ENCODE measurements at regions not wholly inside any gene's neighbourhood (a gene's known extent, or its start where the extent isn't known, plus 50 kb on each side); places are given as distances from the start of the nearest gene placed in this dataset.

DNA sequence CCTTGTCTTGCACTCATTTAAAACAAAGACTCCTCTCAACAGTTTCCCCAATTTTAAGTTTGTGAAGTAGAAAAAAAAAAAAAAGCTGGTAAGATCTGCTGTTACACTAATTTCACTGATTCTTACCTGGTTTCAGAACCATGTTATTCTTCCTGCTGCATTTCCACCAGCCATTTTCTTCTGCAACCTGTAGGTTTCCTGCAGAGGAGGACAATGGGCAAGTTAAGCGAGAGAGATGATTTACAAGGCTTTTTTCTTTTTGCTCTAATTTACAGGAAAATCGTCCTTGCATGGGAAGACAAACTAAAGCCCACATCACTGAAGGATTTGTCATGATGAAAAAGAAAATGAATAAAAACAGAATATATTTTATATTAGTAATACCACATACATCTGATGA, 86.0 kb upstream of the SMARCA2 start:
- TF ChIP-seq, protein P1, sequence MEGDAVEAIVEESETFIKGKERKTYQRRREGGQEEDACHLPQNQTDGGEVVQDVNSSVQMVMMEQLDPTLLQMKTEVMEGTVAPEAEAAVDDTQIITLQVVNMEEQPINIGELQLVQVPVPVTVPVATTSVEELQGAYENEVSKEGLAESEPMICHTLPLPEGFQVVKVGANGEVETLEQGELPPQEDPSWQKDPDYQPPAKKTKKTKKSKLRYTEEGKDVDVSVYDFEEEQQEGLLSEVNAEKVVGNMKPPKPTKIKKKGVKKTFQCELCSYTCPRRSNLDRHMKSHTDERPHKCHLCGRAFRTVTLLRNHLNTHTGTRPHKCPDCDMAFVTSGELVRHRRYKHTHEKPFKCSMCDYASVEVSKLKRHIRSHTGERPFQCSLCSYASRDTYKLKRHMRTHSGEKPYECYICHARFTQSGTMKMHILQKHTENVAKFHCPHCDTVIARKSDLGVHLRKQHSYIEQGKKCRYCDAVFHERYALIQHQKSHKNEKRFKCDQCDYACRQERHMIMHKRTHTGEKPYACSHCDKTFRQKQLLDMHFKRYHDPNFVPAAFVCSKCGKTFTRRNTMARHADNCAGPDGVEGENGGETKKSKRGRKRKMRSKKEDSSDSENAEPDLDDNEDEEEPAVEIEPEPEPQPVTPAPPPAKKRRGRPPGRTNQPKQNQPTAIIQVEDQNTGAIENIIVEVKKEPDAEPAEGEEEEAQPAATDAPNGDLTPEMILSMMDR (conservative IDR thresholded peaks at IDR 0.05; ENCODE audit: low read length), result no peak
- no peak for TF ChIP-seq EZH2phosphoT487 (IDR thresholded peaks at IDR 0.05; ENCODE audit: borderline replicate concordance, low read depth, low read length)

Data from OCI-LY7 (cell line).